22Rv1 (cell line): ENCODE measurements at regions not wholly inside any gene's neighbourhood (a gene's known extent, or its start where the extent isn't known, plus 50 kb on each side); places are given as distances from the start of the nearest gene placed in this dataset.

Experiments
- ZFX ChIP-seq: fragments of 450-650 bp; IDR thresholded peaks from 2 replicates; pipeline ENCODE4 v1.6.1; 2017; ENCODE audit warnings: antibody characterized with exemption, borderline replicate concordance
- TF ChIP-seq, protein P1 (sequence below): fragments of 450-650 bp; IDR thresholded peaks from 2 replicates; pipeline ENCODE4 v1.5.1; 2017; ENCODE audit warnings: mild to moderate bottlenecking

DNA sequence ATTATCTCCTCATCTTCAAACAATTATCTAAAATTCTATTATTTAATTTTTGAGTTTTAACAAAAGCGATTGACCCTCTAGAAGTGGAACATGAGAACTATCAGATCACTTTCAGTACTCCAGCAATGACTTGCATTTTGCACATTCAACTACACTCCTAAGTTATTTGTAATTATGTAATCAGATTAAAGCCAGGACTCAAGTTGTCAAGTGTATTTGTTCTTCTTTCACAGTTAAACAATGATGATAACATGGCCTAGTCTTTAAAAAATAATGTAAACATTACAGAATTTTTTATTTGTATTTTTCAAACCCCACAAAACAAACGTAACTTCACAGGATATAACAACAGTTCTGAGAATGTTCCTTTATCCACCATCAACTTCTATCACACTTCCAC is 2148.9 kb upstream of the ACO1 start:
- TF ChIP-seq, protein P1, sequence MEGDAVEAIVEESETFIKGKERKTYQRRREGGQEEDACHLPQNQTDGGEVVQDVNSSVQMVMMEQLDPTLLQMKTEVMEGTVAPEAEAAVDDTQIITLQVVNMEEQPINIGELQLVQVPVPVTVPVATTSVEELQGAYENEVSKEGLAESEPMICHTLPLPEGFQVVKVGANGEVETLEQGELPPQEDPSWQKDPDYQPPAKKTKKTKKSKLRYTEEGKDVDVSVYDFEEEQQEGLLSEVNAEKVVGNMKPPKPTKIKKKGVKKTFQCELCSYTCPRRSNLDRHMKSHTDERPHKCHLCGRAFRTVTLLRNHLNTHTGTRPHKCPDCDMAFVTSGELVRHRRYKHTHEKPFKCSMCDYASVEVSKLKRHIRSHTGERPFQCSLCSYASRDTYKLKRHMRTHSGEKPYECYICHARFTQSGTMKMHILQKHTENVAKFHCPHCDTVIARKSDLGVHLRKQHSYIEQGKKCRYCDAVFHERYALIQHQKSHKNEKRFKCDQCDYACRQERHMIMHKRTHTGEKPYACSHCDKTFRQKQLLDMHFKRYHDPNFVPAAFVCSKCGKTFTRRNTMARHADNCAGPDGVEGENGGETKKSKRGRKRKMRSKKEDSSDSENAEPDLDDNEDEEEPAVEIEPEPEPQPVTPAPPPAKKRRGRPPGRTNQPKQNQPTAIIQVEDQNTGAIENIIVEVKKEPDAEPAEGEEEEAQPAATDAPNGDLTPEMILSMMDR, result no peak
- no peak for TF ChIP-seq ZFX
